GM06990 (cell line): ENCODE measurements at regions not wholly inside any gene's neighbourhood (a gene's known extent, or its start where the extent isn't known, plus 50 kb on each side); places are given as distances from the start of the nearest gene placed in this dataset.

ENCODE experiments used
- DNase-seq: peaks from one replicate; pipeline ENCODE4 v3.0.0-alpha.2; 2011; ENCODE audit not compliant: insufficient read length; ENCODE audit errors: extremely low read depth
- H3K27me3 ChIP-seq: replicated peaks from 2 replicates; pipeline ENCODE4 v1.6.0; 2011; ENCODE audit warnings: low read length; ENCODE audit not compliant: control insufficient read depth, insufficient read depth
- H3K36me3 ChIP-seq: 2 replicates; pipeline ENCODE4 v1.5.1; 2011; ENCODE audit warnings: low read length; ENCODE audit not compliant: control insufficient read depth, insufficient read depth
- H3K4me3 ChIP-seq: replicated peaks from 2 replicates; pipeline ENCODE4 v1.5.1; 2011; ENCODE audit warnings: low read depth, mild to moderate bottlenecking, control low read depth, low read length
- TF ChIP-seq, protein P1 (sequence below): IDR thresholded peaks from 2 replicates; pipeline ENCODE4 v1.5.1; 2011; ENCODE audit warnings: low read length, control low read depth, mild to moderate bottlenecking, inconsistent platforms; ENCODE audit not compliant: insufficient read depth, poor library complexity, severe bottlenecking

- Histone ChIP-seq H3K4me3 (no peak overlapping the region), H3K27me3 (no peaks in the 10 kb centered on the region), H3K36me3 (no peaks in the 10 kb centered on the region)
- DNase-seq = no peak
- TF ChIP-seq, protein P1, sequence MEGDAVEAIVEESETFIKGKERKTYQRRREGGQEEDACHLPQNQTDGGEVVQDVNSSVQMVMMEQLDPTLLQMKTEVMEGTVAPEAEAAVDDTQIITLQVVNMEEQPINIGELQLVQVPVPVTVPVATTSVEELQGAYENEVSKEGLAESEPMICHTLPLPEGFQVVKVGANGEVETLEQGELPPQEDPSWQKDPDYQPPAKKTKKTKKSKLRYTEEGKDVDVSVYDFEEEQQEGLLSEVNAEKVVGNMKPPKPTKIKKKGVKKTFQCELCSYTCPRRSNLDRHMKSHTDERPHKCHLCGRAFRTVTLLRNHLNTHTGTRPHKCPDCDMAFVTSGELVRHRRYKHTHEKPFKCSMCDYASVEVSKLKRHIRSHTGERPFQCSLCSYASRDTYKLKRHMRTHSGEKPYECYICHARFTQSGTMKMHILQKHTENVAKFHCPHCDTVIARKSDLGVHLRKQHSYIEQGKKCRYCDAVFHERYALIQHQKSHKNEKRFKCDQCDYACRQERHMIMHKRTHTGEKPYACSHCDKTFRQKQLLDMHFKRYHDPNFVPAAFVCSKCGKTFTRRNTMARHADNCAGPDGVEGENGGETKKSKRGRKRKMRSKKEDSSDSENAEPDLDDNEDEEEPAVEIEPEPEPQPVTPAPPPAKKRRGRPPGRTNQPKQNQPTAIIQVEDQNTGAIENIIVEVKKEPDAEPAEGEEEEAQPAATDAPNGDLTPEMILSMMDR = no peak
These were observed 85.3 kb upstream of the CFAP20DC start for GRCh38 chr3:59135096-59135495.

- no peak for DNase-seq
- TF ChIP-seq, protein P1 = no peak
- Histone ChIP-seq H3K27me3 (no peaks in the 10 kb centered on the region), H3K36me3 (no peaks in the 10 kb centered on the region), H3K4me3 (no peak overlapping the region)
These were observed 83.5 kb upstream of the CFAP20DC start for GRCh38 chr3:59133311-59133710.

- DNase-seq = no peak
- TF ChIP-seq, protein P1 = no peak
These were observed 81.4 kb upstream of the CFAP20DC start for GRCh38 chr3:59131016-59131766.

DNA sequence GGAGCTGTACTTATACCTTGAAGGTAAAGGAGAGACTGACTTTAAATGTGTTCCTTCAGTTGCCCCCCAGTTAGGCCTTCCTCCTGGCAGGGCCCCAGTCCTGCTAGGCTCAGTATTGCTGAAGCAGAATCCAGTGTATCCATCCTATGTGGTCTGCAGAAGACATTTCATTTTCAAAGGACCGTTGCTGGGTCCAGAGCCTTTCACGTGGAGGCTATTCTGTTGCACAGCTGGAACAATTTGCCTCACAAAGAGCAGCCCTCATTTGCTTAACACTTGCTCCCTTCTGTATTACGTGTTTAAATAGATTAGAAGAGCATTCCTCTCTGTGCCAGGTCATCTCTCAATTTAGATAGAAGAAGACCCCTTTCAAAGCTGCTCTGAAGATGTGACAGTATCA is 78.9 kb upstream of the CFAP20DC start:
- no peak for DNase-seq
- Histone ChIP-seq H3K36me3 (no peaks in the 10 kb centered on the region), H3K4me3 (no peak overlapping the region), H3K27me3 (no peaks in the 10 kb centered on the region)
- TF ChIP-seq, protein P1 = no peak

More at GRCh38 chr3:59131016-59131766, 81.4 kb upstream of the CFAP20DC start:
- H3K36me3 ChIP-seq = no peaks in the 10 kb centered on the region
- no peak overlapping the region for H3K4me3 ChIP-seq
- H3K27me3 ChIP-seq = no peaks in the 10 kb centered on the region

- TF ChIP-seq, protein P1 = no peak
- Histone ChIP-seq H3K4me3 (no peak overlapping the region), H3K27me3 (no peaks in the 10 kb centered on the region), H3K36me3 (no peaks in the 10 kb centered on the region)
- no peak for DNase-seq
These were observed 77.2 kb upstream of the CFAP20DC start for GRCh38 chr3:59127071-59127470.

GRCh38 chr3:59126446-59126845 is 76.6 kb upstream of the CFAP20DC start:
- no peak for DNase-seq
- TF ChIP-seq, protein P1 = no peak

More at GRCh38 chr3:59126446-59126845, 76.6 kb upstream of the CFAP20DC start:
- Histone ChIP-seq H3K36me3 (no peaks in the 10 kb centered on the region), H3K4me3 (no peak overlapping the region), H3K27me3 (no peaks in the 10 kb centered on the region)
